ENCODE measurements at regions not wholly inside any gene's neighbourhood (a gene's known extent, or its start where the extent isn't known, plus 50 kb on each side); places are given as distances from the start of the nearest gene placed in this dataset.
"Not testable (repeated sequence)": the region's sequence is repeated elsewhere in the genome, so short reads cannot be mapped to it uniquely, and the experiment has no call there.

DNA sequence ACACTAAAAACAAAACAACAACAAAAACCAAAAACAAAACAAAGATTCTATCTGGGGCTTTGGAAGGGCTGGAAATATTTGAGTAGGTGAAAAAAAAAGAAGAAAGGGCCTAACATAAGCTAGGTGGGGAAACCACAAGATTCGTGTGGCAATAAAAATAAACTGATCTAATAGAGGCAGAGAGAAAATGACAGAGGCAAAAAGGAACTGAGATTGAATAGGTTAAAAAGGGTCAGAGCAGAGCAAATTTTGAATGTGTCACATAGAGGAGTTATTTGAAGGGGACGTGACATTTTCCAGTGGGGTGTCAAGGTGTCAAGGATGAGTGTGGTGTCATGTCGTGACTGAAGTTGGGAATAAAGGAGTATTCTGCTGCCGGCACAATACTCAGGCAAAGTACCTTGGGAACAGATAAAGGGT lies 65.2 kb upstream of the RALGPS2 start:
- H3K79me2 ChIP-seq (ENCODE audit: low read length) = no peaks in the 10 kb centered on the region
- H3K27ac ChIP-seq (ENCODE audit: low read length) = peak overlapping the region; percentile 37
- peak overlapping the region; percentile 75 for H3K4me2 ChIP-seq (ENCODE audit: low read length)
- H3K9me3 ChIP-seq (ENCODE audit: insufficient read depth, low read length) = no peaks in the 10 kb centered on the region
- H4K20me1 ChIP-seq (ENCODE audit: insufficient read depth, low read length) = no peaks in the 10 kb centered on the region
- H3K9ac ChIP-seq (ENCODE audit: low read length) = peak overlapping the region; percentile 4; the same call in 1 of the 2 replicates
- no peaks in the 10 kb centered on the region for H3K36me3 ChIP-seq (replicated peaks; ENCODE audit: low read depth, low read length)
- H3K4me1 ChIP-seq (ENCODE audit: low read length) = peaks cover 37% of the 10 kb centered on the region
- H2AFZ ChIP-seq (ENCODE audit: low read depth, low read length) = no peak overlapping the region
- H3K4me3 ChIP-seq (ENCODE audit: low read length) = peak overlapping the region; percentile 43
- H3K27me3 ChIP-seq (ENCODE audit: low read depth, low read length) = no peaks in the 10 kb centered on the region
- TF ChIP-seq EZH2phosphoT487 (IDR thresholded peaks at IDR 0.05; ENCODE audit: low read depth) = no peak
- TF ChIP-seq, protein P1, sequence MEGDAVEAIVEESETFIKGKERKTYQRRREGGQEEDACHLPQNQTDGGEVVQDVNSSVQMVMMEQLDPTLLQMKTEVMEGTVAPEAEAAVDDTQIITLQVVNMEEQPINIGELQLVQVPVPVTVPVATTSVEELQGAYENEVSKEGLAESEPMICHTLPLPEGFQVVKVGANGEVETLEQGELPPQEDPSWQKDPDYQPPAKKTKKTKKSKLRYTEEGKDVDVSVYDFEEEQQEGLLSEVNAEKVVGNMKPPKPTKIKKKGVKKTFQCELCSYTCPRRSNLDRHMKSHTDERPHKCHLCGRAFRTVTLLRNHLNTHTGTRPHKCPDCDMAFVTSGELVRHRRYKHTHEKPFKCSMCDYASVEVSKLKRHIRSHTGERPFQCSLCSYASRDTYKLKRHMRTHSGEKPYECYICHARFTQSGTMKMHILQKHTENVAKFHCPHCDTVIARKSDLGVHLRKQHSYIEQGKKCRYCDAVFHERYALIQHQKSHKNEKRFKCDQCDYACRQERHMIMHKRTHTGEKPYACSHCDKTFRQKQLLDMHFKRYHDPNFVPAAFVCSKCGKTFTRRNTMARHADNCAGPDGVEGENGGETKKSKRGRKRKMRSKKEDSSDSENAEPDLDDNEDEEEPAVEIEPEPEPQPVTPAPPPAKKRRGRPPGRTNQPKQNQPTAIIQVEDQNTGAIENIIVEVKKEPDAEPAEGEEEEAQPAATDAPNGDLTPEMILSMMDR (IDR thresholded peaks at IDR 0.05; ENCODE audit: low read depth, low read length) = no peak

DNA sequence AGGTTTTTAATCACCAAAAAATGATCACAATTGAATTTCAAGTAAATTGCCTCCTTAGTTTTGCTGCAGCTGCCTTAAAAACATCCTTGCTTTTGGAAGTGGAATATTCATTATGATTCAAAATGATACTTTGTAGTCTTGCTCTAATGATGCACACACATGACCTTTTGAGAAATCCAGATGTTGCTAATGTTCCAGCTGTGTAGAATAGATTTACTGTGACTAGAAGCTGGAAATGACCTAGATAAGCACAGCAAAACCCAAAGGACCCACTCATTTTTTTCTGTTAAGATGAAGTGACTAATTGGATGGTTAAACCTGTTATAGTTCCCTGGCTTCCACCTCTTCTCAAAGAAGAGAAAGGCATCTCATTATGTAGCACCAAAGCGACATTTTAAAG lies 64.6 kb upstream of the RALGPS2 start:
- no peaks in the 10 kb centered on the region for H3K79me2 ChIP-seq (ENCODE audit: low read length)
- H2AFZ ChIP-seq (ENCODE audit: low read depth, low read length) = no peak overlapping the region
- H3K9me3 ChIP-seq (ENCODE audit: insufficient read depth, low read length) = no peaks in the 10 kb centered on the region
- H3K4me2 ChIP-seq (ENCODE audit: low read length) = peak overlapping the region; percentile 75
- TF ChIP-seq, protein P1 (IDR thresholded peaks at IDR 0.05; ENCODE audit: low read depth, low read length) = no peak
- no peak for TF ChIP-seq EZH2phosphoT487 (IDR thresholded peaks at IDR 0.05; ENCODE audit: low read depth)
- peak overlapping the region; percentile 37 for H3K27ac ChIP-seq (ENCODE audit: low read length)
- peak overlapping the region; percentile 4; the same call in 1 of the 2 replicates for H3K9ac ChIP-seq (ENCODE audit: low read length)
- peak overlapping the region; percentile 43 for H3K4me3 ChIP-seq (ENCODE audit: low read length)
- H3K36me3 ChIP-seq (replicated peaks; ENCODE audit: low read depth, low read length) = no peaks in the 10 kb centered on the region
- no peaks in the 10 kb centered on the region for H4K20me1 ChIP-seq (ENCODE audit: insufficient read depth, low read length)
- no peaks in the 10 kb centered on the region for H3K27me3 ChIP-seq (ENCODE audit: low read depth, low read length)
- peaks cover 43% of the 10 kb centered on the region for H3K4me1 ChIP-seq (ENCODE audit: low read length)

DNA sequence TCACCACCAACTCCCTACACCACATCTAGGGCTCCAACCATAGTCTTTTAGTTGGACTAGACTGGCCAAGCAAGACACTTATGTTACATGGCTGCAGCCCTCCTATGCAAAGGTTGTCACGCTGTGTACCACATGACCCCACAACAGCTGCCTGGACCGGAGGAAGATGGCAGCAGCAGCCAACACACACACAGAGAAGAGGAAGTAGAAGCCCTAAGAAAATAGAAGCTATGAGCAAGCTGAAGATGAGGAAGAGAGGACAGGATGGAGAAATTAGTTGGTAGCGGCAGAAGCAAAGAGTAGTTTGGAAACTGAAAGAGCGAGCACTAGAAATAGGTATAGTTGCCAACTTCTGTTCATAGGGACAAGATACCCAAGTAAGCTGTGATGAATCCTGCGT lies 60.8 kb upstream of the RALGPS2 start:
- peak overlapping the region; percentile 40 for H3K9ac ChIP-seq (ENCODE audit: low read length)
- H2AFZ ChIP-seq (ENCODE audit: low read depth, low read length) = peak overlapping the region; percentile 71
- TF ChIP-seq, protein P1 (IDR thresholded peaks at IDR 0.05; ENCODE audit: low read depth, low read length) = peak; percentile 36
- no peak for TF ChIP-seq EZH2phosphoT487 (IDR thresholded peaks at IDR 0.05; ENCODE audit: low read depth)
- no peaks in the 10 kb centered on the region for H3K79me2 ChIP-seq (ENCODE audit: low read length)
- H3K4me1 ChIP-seq (ENCODE audit: low read length) = peaks cover 39% of the 10 kb centered on the region
- peak overlapping the region; percentile 45 for H3K4me3 ChIP-seq (ENCODE audit: low read length)
- H3K4me2 ChIP-seq (ENCODE audit: low read length) = peak overlapping the region; percentile 67
- H3K9me3 ChIP-seq (ENCODE audit: insufficient read depth, low read length) = no peaks in the 10 kb centered on the region
- H3K36me3 ChIP-seq (replicated peaks; ENCODE audit: low read depth, low read length) = no peaks in the 10 kb centered on the region
- peak overlapping the region; percentile 79 for H3K27ac ChIP-seq (ENCODE audit: low read length)
- no peaks in the 10 kb centered on the region for H3K27me3 ChIP-seq (ENCODE audit: low read depth, low read length)
- no peaks in the 10 kb centered on the region for H4K20me1 ChIP-seq (ENCODE audit: insufficient read depth, low read length)

DNA sequence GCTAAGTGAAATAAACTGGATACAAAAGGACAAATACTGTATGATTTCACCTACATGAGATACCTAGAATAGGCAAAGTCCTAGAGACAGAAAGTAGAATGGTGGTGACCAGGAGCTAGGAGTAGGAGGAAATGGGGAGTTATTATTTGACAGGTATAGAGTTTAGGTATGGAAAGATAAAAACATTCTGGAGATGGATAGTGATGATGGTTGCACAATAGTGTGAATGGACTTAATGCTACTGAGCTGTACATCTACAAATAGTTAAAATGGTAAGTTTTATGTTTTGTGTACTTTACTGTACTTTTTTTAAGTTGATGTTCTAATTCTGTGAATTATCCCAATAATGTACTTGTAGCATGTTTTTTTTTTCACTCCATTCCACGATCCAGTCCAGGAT lies 59.5 kb upstream of the RALGPS2 start:
- no peak overlapping the region for H3K4me2 ChIP-seq (ENCODE audit: low read length)
- peaks cover 26% of the 10 kb centered on the region for H3K4me1 ChIP-seq (ENCODE audit: low read length)
- no peak overlapping the region for H2AFZ ChIP-seq (ENCODE audit: low read depth, low read length)
- H3K9ac ChIP-seq (ENCODE audit: low read length) = no peak overlapping the region
- no peaks in the 10 kb centered on the region for H3K36me3 ChIP-seq (replicated peaks; ENCODE audit: low read depth, low read length)
- no peaks in the 10 kb centered on the region for H3K79me2 ChIP-seq (ENCODE audit: low read length)
- no peaks in the 10 kb centered on the region for H3K27me3 ChIP-seq (ENCODE audit: low read depth, low read length)
- no peaks in the 10 kb centered on the region for H3K9me3 ChIP-seq (ENCODE audit: insufficient read depth, low read length)
- H3K4me3 ChIP-seq (ENCODE audit: low read length) = no peak overlapping the region
- H4K20me1 ChIP-seq (ENCODE audit: insufficient read depth, low read length) = no peaks in the 10 kb centered on the region
- H3K27ac ChIP-seq (ENCODE audit: low read length) = no peak overlapping the region
- TF ChIP-seq EZH2phosphoT487 (IDR thresholded peaks at IDR 0.05; ENCODE audit: low read depth) = no peak
- TF ChIP-seq, protein P1 (IDR thresholded peaks at IDR 0.05; ENCODE audit: low read depth, low read length) = no peak

DNA sequence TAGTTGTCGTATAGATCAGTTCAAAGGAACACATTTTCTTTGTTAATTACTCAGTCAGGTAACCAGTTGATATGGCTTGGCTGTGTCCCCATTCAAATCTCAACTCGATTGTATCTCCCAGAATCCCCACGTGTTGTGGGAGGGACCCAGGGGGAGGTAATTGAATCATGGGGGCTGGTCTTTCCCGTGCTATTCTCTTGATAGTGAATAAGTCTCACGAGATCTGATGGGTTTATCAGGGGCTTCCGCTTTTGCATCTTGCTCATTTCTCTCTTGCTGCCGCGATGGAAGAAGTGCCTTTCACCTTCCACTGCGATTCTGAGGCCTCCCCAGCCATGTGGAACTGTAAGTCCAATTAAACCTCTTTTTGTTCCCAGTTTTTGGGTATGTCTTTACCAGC lies 58.2 kb upstream of the RALGPS2 start:
- H3K27ac ChIP-seq (ENCODE audit: low read length); H3K27me3 ChIP-seq (ENCODE audit: low read depth, low read length); H4K20me1 ChIP-seq (ENCODE audit: insufficient read depth, low read length); H3K9ac ChIP-seq (ENCODE audit: low read length); H3K79me2 ChIP-seq (ENCODE audit: low read length); H3K4me2 ChIP-seq (ENCODE audit: low read length); H3K9me3 ChIP-seq (ENCODE audit: insufficient read depth, low read length); H3K4me3 ChIP-seq (ENCODE audit: low read length); H3K36me3 ChIP-seq (replicated peaks; ENCODE audit: low read depth, low read length); H2AFZ ChIP-seq (ENCODE audit: low read depth, low read length): not testable (repeated sequence)
- H3K4me1 ChIP-seq (ENCODE audit: low read length) = peaks cover 19% of the 10 kb centered on the region
